ENCODE measurements at regions not wholly inside any gene's neighbourhood (a gene's known extent, or its start where the extent isn't known, plus 50 kb on each side); places are given as distances from the start of the nearest gene placed in this dataset.
"Not testable (repeated sequence)": the region's sequence is repeated elsewhere in the genome, so short reads cannot be mapped to it uniquely, and the experiment has no call there.

- intact Hi-C loops (cut with micrococcal nuclease), result loop anchor here (1.0 kb wide), 1 partner anchor 25 kb away; no protein-coding TSS in a partner anchor
Measured at GRCh38 chr1:239976130-239976968, 115.3 kb upstream of the FMN2 start.

- intact Hi-C loops (cut with micrococcal nuclease), result no loop called here
Measured at GRCh38 chr1:239977416-239977815, 114.3 kb upstream of the FMN2 start.

GRCh38 chr1:239979456-239979855, 112.2 kb upstream of the FMN2 start:
- intact Hi-C loops (cut with micrococcal nuclease), result no loop called here

- intact Hi-C loops (cut with micrococcal nuclease), result no loop called here
Measured at GRCh38 chr1:239982762-239983161, 108.9 kb upstream of the FMN2 start.

GRCh38 chr1:239985044-239985443, 106.6 kb upstream of the FMN2 start:
- intact Hi-C loops (cut with micrococcal nuclease), result no loop called here

GRCh38 chr1:239987103-239987745, 104.5 kb upstream of the FMN2 start:
- intact Hi-C loops (cut with micrococcal nuclease), result no loop called here

GRCh38 chr1:239989990-239990389, 101.7 kb upstream of the FMN2 start:
- intact Hi-C loops (cut with micrococcal nuclease), result no loop called here

GRCh38 chr1:239992566-239992965, 99.1 kb upstream of the FMN2 start:
- intact Hi-C loops (cut with micrococcal nuclease), result not testable (repeated sequence)

- intact Hi-C loops (cut with micrococcal nuclease), result no loop called here
Measured at GRCh38 chr1:239993366-239993765, 98.3 kb upstream of the FMN2 start.

- intact Hi-C loops (cut with micrococcal nuclease), result no loop called here
Measured at GRCh38 chr1:239995281-239995680, 96.4 kb upstream of the FMN2 start.

- intact Hi-C loops (cut with micrococcal nuclease), result no loop called here
Measured at GRCh38 chr1:239997160-239997514, 94.5 kb upstream of the FMN2 start.

- intact Hi-C loops (cut with micrococcal nuclease), result no loop called here
Measured at GRCh38 chr1:239997515-239998311, 94.0 kb upstream of the FMN2 start.

GRCh38 chr1:239998312-239998649, 93.4 kb upstream of the FMN2 start:
- intact Hi-C loops (cut with micrococcal nuclease), result no loop called here

- intact Hi-C loops (cut with micrococcal nuclease), result no loop called here
Measured at GRCh38 chr1:239999170-239999569, 92.5 kb upstream of the FMN2 start.

GRCh38 chr1:240000634-240001033, 91.0 kb upstream of the FMN2 start:
- intact Hi-C loops (cut with micrococcal nuclease), result no loop called here

GRCh38 chr1:240001177-240001740, 90.4 kb upstream of the FMN2 start:
- intact Hi-C loops (cut with micrococcal nuclease), result no loop called here

GRCh38 chr1:240004086-240004749, 87.5 kb upstream of the FMN2 start:
- intact Hi-C loops (cut with micrococcal nuclease), result no loop called here

GRCh38 chr1:240005997-240006650, 85.6 kb upstream of the FMN2 start:
- intact Hi-C loops (cut with micrococcal nuclease), result no loop called here

GRCh38 chr1:240008298-240008697, 83.4 kb upstream of the FMN2 start:
- intact Hi-C loops (cut with micrococcal nuclease), result no loop called here

GRCh38 chr1:240014051-240014450, 77.6 kb upstream of the FMN2 start:
- intact Hi-C loops (cut with micrococcal nuclease), result no loop called here

- intact Hi-C loops (cut with micrococcal nuclease), result no loop called here
Measured at GRCh38 chr1:240018617-240019016, 73.1 kb upstream of the FMN2 start.
